ENCODE measurements at regions not wholly inside any gene's neighbourhood (a gene's known extent, or its start where the extent isn't known, plus 50 kb on each side); places are given as distances from the start of the nearest gene placed in this dataset.

GRCh38 chr11:23976426-23976825 lies 520.4 kb upstream of the LUZP2 start:
- no peak for DNase-seq

GRCh38 chr11:23976841-23977271 lies 520.0 kb upstream of the LUZP2 start:
- no peak for DNase-seq

- DNase-seq = no peak
Observed at GRCh38 chr11:23988381-23989006, 508.4 kb upstream of the LUZP2 start.

- DNase-seq = no peak
Observed at GRCh38 chr11:23990346-23991164, 506.3 kb upstream of the LUZP2 start.

- DNase-seq = no peak
Observed at GRCh38 chr11:23991165-23991539, 505.7 kb upstream of the LUZP2 start.

- no peak for DNase-seq
Observed at GRCh38 chr11:23995891-23996290, 501.0 kb upstream of the LUZP2 start.

GRCh38 chr11:23997356-23997755 lies 499.5 kb upstream of the LUZP2 start:
- no peak for DNase-seq

- no peak for DNase-seq
Observed at GRCh38 chr11:24005202-24005876, 491.5 kb upstream of the LUZP2 start.

GRCh38 chr11:24043842-24044241 lies 453.0 kb upstream of the LUZP2 start:
- DNase-seq = no peak

GRCh38 chr11:24046731-24047130 lies 450.1 kb upstream of the LUZP2 start:
- no peak for DNase-seq

GRCh38 chr11:24056051-24056450 lies 440.8 kb upstream of the LUZP2 start:
- no peak for DNase-seq

- no peak for DNase-seq
Observed at GRCh38 chr11:24060125-24060524, 436.7 kb upstream of the LUZP2 start.

GRCh38 chr11:24064309-24064903 lies 432.4 kb upstream of the LUZP2 start:
- DNase-seq = no peak

- DNase-seq = no peak
Observed at GRCh38 chr11:24068197-24068596, 428.7 kb upstream of the LUZP2 start.

- DNase-seq = no peak
Observed at GRCh38 chr11:24070435-24070834, 426.4 kb upstream of the LUZP2 start.

GRCh38 chr11:24078018-24078417 lies 418.8 kb upstream of the LUZP2 start:
- no peak for DNase-seq

- DNase-seq = no peak
Observed at GRCh38 chr11:24082241-24082640, 414.6 kb upstream of the LUZP2 start.

GRCh38 chr11:24082860-24083259 lies 414.0 kb upstream of the LUZP2 start:
- no peak for DNase-seq

GRCh38 chr11:24084956-24085355 lies 411.9 kb upstream of the LUZP2 start:
- peak; percentile 71 for DNase-seq

GRCh38 chr11:24086921-24087320 lies 409.9 kb upstream of the LUZP2 start:
- DNase-seq = peak; percentile 54

- no peak for DNase-seq
Observed at GRCh38 chr11:24091594-24091993, 405.3 kb upstream of the LUZP2 start.

- DNase-seq = peak; percentile 70
Observed at GRCh38 chr11:24093375-24093774, 403.5 kb upstream of the LUZP2 start.

GRCh38 chr11:24108609-24109008 lies 388.2 kb upstream of the LUZP2 start:
- DNase-seq = no peak

- DNase-seq = no peak
Observed at GRCh38 chr11:24122291-24122690, 374.6 kb upstream of the LUZP2 start.
